IMR-90 (cell line): ENCODE measurements at regions not wholly inside any gene's neighbourhood (a gene's known extent, or its start where the extent isn't known, plus 50 kb on each side); places are given as distances from the start of the nearest gene placed in this dataset.

Source experiments
- ATAC-seq: fragments of 200-7000 bp; cut with Tn5 transposase; 2 replicates; pipeline ENCODE4 v1.9.1; 2020; ENCODE audit warnings: low read depth, mild to moderate bottlenecking, moderate library complexity
- BruUV-seq: library from RNA; stranded (reverse); fragments of 400-500 nt; replicated peaks from 2 replicates; lab custom pipeline; 2021; lab: Mats Ljungman, UMichigan
- CTCF ChIA-PET: fragments of 300-600 bp; formaldehyde crosslinking; extraction: SDS; loops from one replicate; lab custom pipeline; 2021; ENCODE audit warnings: antibody characterized with exemption; lab: Yijun Ruan, JAX
- POLR2A ChIA-PET: fragments of 300-600 bp; sonication (Branson Sonifier 250); formaldehyde crosslinking; loops from one replicate; lab custom pipeline; 2022; ENCODE audit warnings: antibody characterized with exemption; ENCODE audit not compliant: unreplicated experiment; lab: Charles Lee
- DNase-seq: peaks from one replicate; pipeline ENCODE4 v3.0.0; 2013
- H2AFZ ChIP-seq: replicated peaks from 2 replicates; pipeline ENCODE3; 2013; ENCODE audit warnings: low read length, mild to moderate bottlenecking; ENCODE audit not compliant: poor library complexity
- H2AK5ac ChIP-seq: 2 replicates; pipeline ENCODE4 v1.6.1; 2013; ENCODE audit warnings: low read depth, low read length, inconsistent platforms
- H2AK9ac ChIP-seq: replicated peaks from 2 replicates; pipeline ENCODE3; 2013; ENCODE audit warnings: mild to moderate bottlenecking, low read depth, low read length, moderate library complexity; ENCODE audit not compliant: poor library complexity
- H2BK120ac ChIP-seq: 2 replicates; pipeline ENCODE4 v1.6.1; 2013; ENCODE audit warnings: low read depth, low read length, inconsistent platforms
- H2BK15ac ChIP-seq: 3 replicates; pipeline ENCODE4 v1.6.1; 2013; ENCODE audit warnings: low read depth, low read length, inconsistent platforms
- H2BK20ac ChIP-seq: 2 replicates; pipeline ENCODE4 v1.6.1; 2013; ENCODE audit warnings: low read depth, mild to moderate bottlenecking, inconsistent platforms, low read length, moderate library complexity
- H2BK5ac ChIP-seq: 2 replicates; pipeline ENCODE4 v1.6.1; 2013; ENCODE audit warnings: mild to moderate bottlenecking, low read depth, low read length, inconsistent platforms; ENCODE audit not compliant: poor library complexity, severe bottlenecking
- H3K14ac ChIP-seq: replicated peaks from 2 replicates; pipeline ENCODE4 v1.6.1; 2013; ENCODE audit warnings: low read depth, low read length, inconsistent platforms
- H3K18ac ChIP-seq: 2 replicates; pipeline ENCODE4 v1.6.1; 2013; ENCODE audit warnings: low read depth, low read length, control low read depth
- H3K23ac ChIP-seq: 2 replicates; pipeline ENCODE4 v1.6.1; 2013; ENCODE audit warnings: low read depth, low read length, inconsistent platforms
- H3K27ac ChIP-seq: 2 replicates; pipeline ENCODE4 v1.5.1; 2013; ENCODE audit warnings: mild to moderate bottlenecking, control low read depth, low read length; ENCODE audit not compliant: insufficient read depth
- H3K27me3 ChIP-seq: 2 replicates; pipeline ENCODE4 v1.6.1; 2013; ENCODE audit warnings: low read length; ENCODE audit not compliant: control insufficient read depth, insufficient read depth
- H3K36me3 ChIP-seq: 2 replicates; pipeline ENCODE4 v1.6.1; 2013; ENCODE audit warnings: low read length, mixed read lengths; ENCODE audit not compliant: control insufficient read depth, insufficient read depth
- H3K4ac ChIP-seq: 2 replicates; pipeline ENCODE4 v1.6.1; 2013; ENCODE audit warnings: low read depth, low read length, inconsistent platforms
- H3K4me1 ChIP-seq: 2 replicates; pipeline ENCODE4 v1.6.1; 2013; ENCODE audit warnings: low read length, mixed read lengths; ENCODE audit not compliant: control insufficient read depth, insufficient read depth
- H3K4me2 ChIP-seq: 2 replicates; pipeline ENCODE4 v1.6.1; 2013; ENCODE audit warnings: low read depth, mild to moderate bottlenecking, control low read depth, low read length, moderate library complexity
- H3K4me3 ChIP-seq: 2 replicates; pipeline ENCODE4 v1.5.1; 2013; ENCODE audit warnings: low read depth, mild to moderate bottlenecking, control low read depth, low read length, moderate library complexity; ENCODE audit not compliant: insufficient read depth
- H3K56ac ChIP-seq: 2 replicates; pipeline ENCODE4 v1.6.1; 2013; ENCODE audit warnings: low read length, inconsistent platforms; ENCODE audit not compliant: insufficient read depth; ENCODE audit errors: extremely low read depth
- H3K79me1 ChIP-seq, 2 experiments: 2 replicates each; pipeline ENCODE4 v1.6.1; 2013; ENCODE audit warnings: low read length in 2 of 2, inconsistent platforms in 1 of 2, low read depth in 1 of 2
- H3K9ac ChIP-seq: 2 replicates; pipeline ENCODE4 v1.6.1; 2013; ENCODE audit warnings: low read depth, low read length, control low read depth
- H3K9me1 ChIP-seq: 2 replicates; pipeline ENCODE4 v1.6.1; 2013; ENCODE audit warnings: low read length, inconsistent platforms; ENCODE audit not compliant: insufficient read depth
- H3K9me3 ChIP-seq: 2 replicates; pipeline ENCODE4 v1.6.1; 2013; ENCODE audit warnings: low read length; ENCODE audit not compliant: control insufficient read depth, insufficient read depth
- H4K20me1 ChIP-seq: 2 replicates; pipeline ENCODE4 v1.6.1; 2013; ENCODE audit warnings: low read length, inconsistent platforms; ENCODE audit not compliant: insufficient read depth
- H4K5ac ChIP-seq: 2 replicates; pipeline ENCODE4 v1.6.1; 2013; ENCODE audit warnings: mild to moderate bottlenecking, low read depth, low read length, control low read depth
- H4K8ac ChIP-seq, 2 experiments: 2 replicates each; pipeline ENCODE4 v1.6.1; 2013; ENCODE audit warnings: low read depth in 2 of 2, low read length in 2 of 2, control low read depth in 1 of 2, inconsistent platforms in 1 of 2
- H4K91ac ChIP-seq: 2 replicates; pipeline ENCODE4 v1.6.1; 2013; ENCODE audit warnings: low read depth, low read length, inconsistent platforms; ENCODE audit not compliant: insufficient read depth
- BHLHE40 ChIP-seq: fragments of 150-350 bp; IDR thresholded peaks from 2 replicates; pipeline ENCODE4 v1.6.1; 2016; ENCODE audit warnings: mild to moderate bottlenecking, low read depth, low read length
- CEBPB ChIP-seq: IDR thresholded peaks from 2 replicates; pipeline ENCODE4 v1.6.1; 2012; ENCODE audit warnings: low read depth, low read length, improper control_type of control experiment
- CHD1 ChIP-seq: IDR thresholded peaks from 2 replicates; pipeline ENCODE4 v1.6.1; 2012; ENCODE audit warnings: low read depth, low read length, improper control_type of control experiment
- FOS ChIP-seq: fragments of 150-350 bp; IDR thresholded peaks from 2 replicates; pipeline ENCODE4 v1.6.1; 2016; ENCODE audit warnings: low read depth, low read length
- MAFK ChIP-seq: IDR thresholded peaks from 2 replicates; pipeline ENCODE4 v1.6.1; 2012; ENCODE audit warnings: low read depth, low read length, improper control_type of control experiment
- MAZ ChIP-seq: IDR thresholded peaks from 2 replicates; pipeline ENCODE4 v1.6.1; 2012; ENCODE audit warnings: low read depth, mild to moderate bottlenecking, low read length, improper control_type of control experiment, moderate library complexity, borderline replicate concordance
- MXI1 ChIP-seq: IDR thresholded peaks from 2 replicates; pipeline ENCODE4 v1.6.1; 2012; ENCODE audit warnings: low read depth, mild to moderate bottlenecking, low read length, moderate library complexity, borderline replicate concordance
- NFE2L2 ChIP-seq: fragments of 150-350 bp; IDR thresholded peaks from 2 replicates; pipeline ENCODE4 v1.6.1; 2016; ENCODE audit warnings: low read depth, mild to moderate bottlenecking, low read length
- POLR2A ChIP-seq: IDR thresholded peaks from 2 replicates; pipeline ENCODE4 v1.6.1; 2012; ENCODE audit warnings: mild to moderate bottlenecking, low read depth, low read length
- RAD21 ChIP-seq: IDR thresholded peaks from 2 replicates; pipeline ENCODE4 v1.6.1; 2012; ENCODE audit warnings: low read length, improper control_type of control experiment
- RCOR1 ChIP-seq: IDR thresholded peaks from 2 replicates; pipeline ENCODE4 v1.6.1; 2012; ENCODE audit warnings: mild to moderate bottlenecking, low read length, improper control_type of control experiment; ENCODE audit not compliant: insufficient replicate concordance
- RFX5 ChIP-seq: IDR thresholded peaks from 2 replicates; pipeline ENCODE4 v1.8.0; 2012; ENCODE audit warnings: low read depth, mild to moderate bottlenecking, low read length, moderate library complexity
- SMC3 ChIP-seq: fragments of 150-350 bp; IDR thresholded peaks from 2 replicates; pipeline ENCODE4 v1.6.1; 2016; ENCODE audit warnings: low read depth, mild to moderate bottlenecking, antibody characterized with exemption, low read length, moderate library complexity
- WGBS, 2 experiments: methylation state at CpG; one replicate each; pipeline versions ENCODE4 v1.1.5 to v1.1.7; 2013; ENCODE audit warnings: missing lambda C conversion rate in 2 of 2; ENCODE audit not compliant: insufficient read length in 1 of 2; ENCODE audit errors: extremely low coverage in 2 of 2; 5-methylcytosine and 5-hydroxymethylcytosine counted together
- dilution Hi-C: fragments of 300-500 bp; cut with HindIII; formaldehyde crosslinking; loops from one replicate; pipeline ENCODE4 v1.14.3; 2018; ENCODE audit warnings: low sequenced_read_pairs; ENCODE audit not compliant: unreplicated experiment
- in situ Hi-C: fragments of 300-500 bp; cut with MboI; formaldehyde crosslinking; loops from 3 replicates; pipeline ENCODE4 v1.14.3; 2019; ENCODE audit warnings: low sequenced_read_pairs, inconsistent platforms, mixed read lengths
- intact Hi-C: fragments of 100-400 bp; cut with micrococcal nuclease; formaldehyde crosslinking; loops from 2 replicates; pipeline ENCODE4 v1.10.0; 2022
- TF ChIP-seq, protein P1 (sequence below): fragments of 150-350 bp; IDR thresholded peaks from 2 replicates; pipeline ENCODE4 v1.6.1; 2016; ENCODE audit warnings: low read depth, mild to moderate bottlenecking, low read length, moderate library complexity, borderline replicate concordance
- TF ChIP-seq, protein P2 (sequence below): conservative IDR thresholded peaks from 2 replicates; pipeline ENCODE4 v1.5.1; 2012; ENCODE audit warnings: mild to moderate bottlenecking, low read depth, low read length, improper control_type of control experiment
- TF ChIP-seq, protein P3 (sequence below): fragments of 150-350 bp; IDR thresholded peaks from 2 replicates; pipeline ENCODE4 v1.6.1; 2017; ENCODE audit warnings: mild to moderate bottlenecking, antibody characterized with exemption, low read length, low read depth

DNA sequence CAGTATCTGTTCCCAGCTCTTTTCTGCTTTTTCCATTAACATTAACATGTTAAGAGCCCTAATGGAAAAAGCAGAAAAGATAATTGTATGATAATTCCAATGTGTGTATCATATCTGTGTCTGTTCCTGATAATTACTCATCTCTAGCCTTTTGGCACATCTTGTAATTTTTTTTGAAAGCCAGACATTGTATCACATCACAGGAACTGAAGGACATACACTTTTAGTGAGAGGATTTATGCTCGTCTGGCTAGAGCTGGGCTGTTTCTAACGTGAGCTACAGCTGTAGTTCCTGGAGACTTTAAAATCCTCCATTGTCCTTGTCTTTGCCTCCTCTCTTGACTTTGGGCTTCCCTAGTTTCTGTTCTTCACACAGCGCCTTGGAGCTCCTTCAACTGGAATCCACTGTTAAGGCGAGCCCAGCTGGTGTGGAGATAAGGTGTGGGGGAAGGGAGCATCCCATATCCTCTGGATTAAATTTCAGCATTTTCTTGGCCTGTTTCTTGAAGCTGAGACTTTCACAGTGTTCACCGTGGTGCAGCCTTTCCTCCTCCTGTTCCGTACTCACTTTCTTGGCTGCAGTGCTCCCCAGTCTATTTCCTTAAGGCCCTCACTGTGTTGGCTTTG lies 211.5 kb downstream of the GALR1 start:
- Histone ChIP-seq H3K9ac (no peak overlapping the region), H4K91ac (no peak overlapping the region), H4K5ac (no peak overlapping the region), H3K4me3 (no peak overlapping the region), H2AK9ac (no peak overlapping the region), H3K9me1 (no peaks in the 10 kb centered on the region), H3K79me1 (no peaks in the 10 kb centered on the region), H2BK15ac (no peak overlapping the region), H2BK20ac (no peak overlapping the region), H3K56ac (no peak overlapping the region), H4K20me1 (no peaks in the 10 kb centered on the region), H3K4me2 (no peak overlapping the region), H3K14ac (no peak overlapping the region), H3K27ac (no peak overlapping the region), H3K4me1 (no peaks in the 10 kb centered on the region), H3K4ac (no peak overlapping the region), H4K8ac (no peak overlapping the region), H3K27me3 (no peaks in the 10 kb centered on the region), H3K18ac (no peak overlapping the region), H3K36me3 (no peaks in the 10 kb centered on the region), H2BK5ac (no peak overlapping the region), H2AFZ (no peak overlapping the region), H3K23ac (no peak overlapping the region), H2BK120ac (no peak overlapping the region), H3K9me3 (peaks cover 13% of the 10 kb centered on the region), H2AK5ac (no peak overlapping the region)
- in situ Hi-C loops: no loop called here
- ChIA-PET POLR2A (no interaction called here), CTCF (no interaction called here)
- ATAC-seq (no peak), DNase-seq (no peak)
- BruUV-seq: no TSS peak
- TF ChIP-seq MXI1: no peak
- TF ChIP-seq, protein P1, sequence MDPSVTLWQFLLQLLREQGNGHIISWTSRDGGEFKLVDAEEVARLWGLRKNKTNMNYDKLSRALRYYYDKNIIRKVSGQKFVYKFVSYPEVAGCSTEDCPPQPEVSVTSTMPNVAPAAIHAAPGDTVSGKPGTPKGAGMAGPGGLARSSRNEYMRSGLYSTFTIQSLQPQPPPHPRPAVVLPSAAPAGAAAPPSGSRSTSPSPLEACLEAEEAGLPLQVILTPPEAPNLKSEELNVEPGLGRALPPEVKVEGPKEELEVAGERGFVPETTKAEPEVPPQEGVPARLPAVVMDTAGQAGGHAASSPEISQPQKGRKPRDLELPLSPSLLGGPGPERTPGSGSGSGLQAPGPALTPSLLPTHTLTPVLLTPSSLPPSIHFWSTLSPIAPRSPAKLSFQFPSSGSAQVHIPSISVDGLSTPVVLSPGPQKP: no peak
- no peak for TF ChIP-seq MAZ
- TF ChIP-seq BHLHE40: no peak
- TF ChIP-seq CHD1: no peak
- no peak for TF ChIP-seq RCOR1
- TF ChIP-seq CEBPB: no peak
- TF ChIP-seq, protein P2, sequence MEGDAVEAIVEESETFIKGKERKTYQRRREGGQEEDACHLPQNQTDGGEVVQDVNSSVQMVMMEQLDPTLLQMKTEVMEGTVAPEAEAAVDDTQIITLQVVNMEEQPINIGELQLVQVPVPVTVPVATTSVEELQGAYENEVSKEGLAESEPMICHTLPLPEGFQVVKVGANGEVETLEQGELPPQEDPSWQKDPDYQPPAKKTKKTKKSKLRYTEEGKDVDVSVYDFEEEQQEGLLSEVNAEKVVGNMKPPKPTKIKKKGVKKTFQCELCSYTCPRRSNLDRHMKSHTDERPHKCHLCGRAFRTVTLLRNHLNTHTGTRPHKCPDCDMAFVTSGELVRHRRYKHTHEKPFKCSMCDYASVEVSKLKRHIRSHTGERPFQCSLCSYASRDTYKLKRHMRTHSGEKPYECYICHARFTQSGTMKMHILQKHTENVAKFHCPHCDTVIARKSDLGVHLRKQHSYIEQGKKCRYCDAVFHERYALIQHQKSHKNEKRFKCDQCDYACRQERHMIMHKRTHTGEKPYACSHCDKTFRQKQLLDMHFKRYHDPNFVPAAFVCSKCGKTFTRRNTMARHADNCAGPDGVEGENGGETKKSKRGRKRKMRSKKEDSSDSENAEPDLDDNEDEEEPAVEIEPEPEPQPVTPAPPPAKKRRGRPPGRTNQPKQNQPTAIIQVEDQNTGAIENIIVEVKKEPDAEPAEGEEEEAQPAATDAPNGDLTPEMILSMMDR: no peak
- TF ChIP-seq POLR2A: no peak
- TF ChIP-seq MAFK: no peak
- TF ChIP-seq, protein P3, sequence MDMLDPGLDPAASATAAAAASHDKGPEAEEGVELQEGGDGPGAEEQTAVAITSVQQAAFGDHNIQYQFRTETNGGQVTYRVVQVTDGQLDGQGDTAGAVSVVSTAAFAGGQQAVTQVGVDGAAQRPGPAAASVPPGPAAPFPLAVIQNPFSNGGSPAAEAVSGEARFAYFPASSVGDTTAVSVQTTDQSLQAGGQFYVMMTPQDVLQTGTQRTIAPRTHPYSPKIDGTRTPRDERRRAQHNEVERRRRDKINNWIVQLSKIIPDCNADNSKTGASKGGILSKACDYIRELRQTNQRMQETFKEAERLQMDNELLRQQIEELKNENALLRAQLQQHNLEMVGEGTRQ: no peak
- TF ChIP-seq SMC3: no peak
- no peak for TF ChIP-seq NFE2L2
- TF ChIP-seq FOS: no peak
- no peak for TF ChIP-seq RAD21
- no peak for TF ChIP-seq RFX5
- intact Hi-C loops: no loop called here
- no CpG with 5 or more reads among the region's 6 CpGs for WGBS, 2 experiments
- dilution Hi-C loops: no loop called here
